ENCODE measurements at regions not wholly inside any gene's neighbourhood (a gene's known extent, or its start where the extent isn't known, plus 50 kb on each side); places are given as distances from the start of the nearest gene placed in this dataset.

GRCh38 chr3:176920766-176921160, 276.5 kb downstream of the TBL1XR1 start:
- TF ChIP-seq CTCF (IDR thresholded peaks at IDR 0.05; ENCODE audit: partially characterized antibody, unreplicated experiment) = no peak

DNA sequence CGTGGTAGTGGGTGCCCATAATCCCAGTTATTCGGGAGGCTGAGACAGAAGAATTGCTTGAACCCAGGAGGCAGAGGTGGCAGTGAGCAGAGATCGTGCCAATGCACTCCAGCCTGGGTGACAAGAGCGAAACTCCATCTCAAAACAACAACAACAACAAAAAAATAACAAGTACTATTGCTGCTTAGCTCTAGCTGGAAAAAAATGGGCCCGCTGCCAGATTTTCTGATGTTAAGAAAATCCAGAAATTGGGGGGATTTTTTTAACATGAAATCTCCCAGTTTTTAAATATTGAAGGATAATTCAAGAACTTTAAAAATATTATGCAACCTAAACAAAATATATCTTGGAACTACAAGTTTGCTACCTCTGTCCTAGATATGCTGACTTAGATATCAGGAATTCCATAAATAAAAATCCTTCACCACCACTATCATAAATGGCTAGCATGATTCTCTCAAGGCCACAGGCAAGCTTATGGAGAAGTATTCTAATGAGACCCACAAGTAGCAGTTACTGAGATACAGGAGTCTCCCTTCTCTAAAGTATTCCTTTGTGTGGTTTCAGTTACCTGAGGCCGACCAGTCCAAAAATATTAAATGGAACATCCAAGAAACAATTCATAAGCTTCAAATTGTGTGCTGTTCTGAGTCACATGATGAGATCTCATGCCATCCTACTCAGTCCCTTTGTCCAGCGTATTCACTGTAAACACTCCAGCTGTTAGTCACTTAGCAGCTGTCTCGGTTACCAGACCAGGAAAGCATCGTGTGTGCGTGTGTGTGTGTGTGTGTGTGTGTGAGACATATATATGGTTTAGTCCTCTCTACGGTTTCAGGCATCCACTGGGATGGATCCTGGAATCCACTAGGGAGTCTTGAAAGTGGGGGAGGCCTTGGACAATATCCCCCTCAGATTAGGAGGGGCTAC, 277.2 kb downstream of the TBL1XR1 start:
- peak; percentile 34 for DNase-seq
- Mint-ChIP-seq H3K36me3 (ENCODE audit: unreplicated experiment) (no peaks in the 10 kb centered on the region), H3K4me3 (ENCODE audit: unreplicated experiment) (no peak overlapping the region), H3K27me3 (ENCODE audit: unreplicated experiment) (peaks cover 5% of the 10 kb centered on the region), H3K9me3 (ENCODE audit: unreplicated experiment) (no peaks in the 10 kb centered on the region), H3K27ac (ENCODE audit: unreplicated experiment) (peak overlapping the region; percentile 74), H3K4me1 (ENCODE audit: low read depth, unreplicated experiment) (peaks cover 18% of the 10 kb centered on the region)
- no peak for TF ChIP-seq CTCF (IDR thresholded peaks at IDR 0.05; ENCODE audit: partially characterized antibody, unreplicated experiment)

More at GRCh38 chr3:176920766-176921160, 276.5 kb downstream of the TBL1XR1 start:
- H3K27me3 Mint-ChIP-seq (ENCODE audit: unreplicated experiment) = peaks cover 5% of the 10 kb centered on the region
- no peak overlapping the region for H3K27ac Mint-ChIP-seq (ENCODE audit: unreplicated experiment)
- no peak for DNase-seq
- H3K4me3 Mint-ChIP-seq (ENCODE audit: unreplicated experiment) = no peak overlapping the region
- H3K4me1 Mint-ChIP-seq (ENCODE audit: low read depth, unreplicated experiment) = peaks cover 18% of the 10 kb centered on the region
- H3K36me3 Mint-ChIP-seq (ENCODE audit: unreplicated experiment) = no peaks in the 10 kb centered on the region
- H3K9me3 Mint-ChIP-seq (ENCODE audit: unreplicated experiment) = no peaks in the 10 kb centered on the region

GRCh38 chr3:176916777-176917176, 280.5 kb downstream of the TBL1XR1 start:
- Mint-ChIP-seq H3K36me3 (ENCODE audit: unreplicated experiment) (no peaks in the 10 kb centered on the region), H3K4me1 (ENCODE audit: low read depth, unreplicated experiment) (peaks cover 20% of the 10 kb centered on the region), H3K27ac (ENCODE audit: unreplicated experiment) (no peak overlapping the region), H3K27me3 (ENCODE audit: unreplicated experiment) (peaks cover 5% of the 10 kb centered on the region), H3K9me3 (ENCODE audit: unreplicated experiment) (peaks cover 1% of the 10 kb centered on the region), H3K4me3 (ENCODE audit: unreplicated experiment) (no peak overlapping the region)
- DNase-seq = no peak
- no peak for TF ChIP-seq CTCF (IDR thresholded peaks at IDR 0.05; ENCODE audit: partially characterized antibody, unreplicated experiment)

DNA sequence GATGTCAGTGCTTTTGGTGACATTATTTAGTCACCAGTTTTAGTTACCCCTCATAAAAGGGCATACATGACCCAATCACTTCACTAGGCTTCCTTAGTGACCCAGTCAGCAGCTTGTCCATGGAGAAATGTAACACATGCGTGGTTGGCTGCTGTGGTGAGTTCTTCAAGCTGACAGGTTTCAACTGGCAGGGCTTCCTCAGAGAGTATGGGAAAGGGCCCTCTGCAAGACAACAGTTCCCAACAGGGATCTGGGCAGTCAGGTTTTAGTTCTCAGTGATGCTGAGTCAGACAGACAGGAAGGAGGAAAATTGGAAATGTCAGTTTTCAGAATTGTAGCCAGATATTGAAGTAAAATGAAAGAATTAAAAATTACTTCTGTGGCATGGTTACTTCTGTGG, 282.5 kb downstream of the TBL1XR1 start:
- Mint-ChIP-seq H3K36me3 (ENCODE audit: unreplicated experiment) (no peaks in the 10 kb centered on the region), H3K27ac (ENCODE audit: unreplicated experiment) (no peak overlapping the region), H3K9me3 (ENCODE audit: unreplicated experiment) (peaks cover 1% of the 10 kb centered on the region), H3K4me3 (ENCODE audit: unreplicated experiment) (no peak overlapping the region), H3K27me3 (ENCODE audit: unreplicated experiment) (peaks cover 2% of the 10 kb centered on the region), H3K4me1 (ENCODE audit: low read depth, unreplicated experiment) (peaks cover 18% of the 10 kb centered on the region)
- TF ChIP-seq CTCF (IDR thresholded peaks at IDR 0.05; ENCODE audit: partially characterized antibody, unreplicated experiment) = no peak
- DNase-seq = no peak

- peaks cover 1% of the 10 kb centered on the region for H3K9me3 Mint-ChIP-seq (ENCODE audit: unreplicated experiment)
- no peaks in the 10 kb centered on the region for H3K36me3 Mint-ChIP-seq (ENCODE audit: unreplicated experiment)
- H3K4me3 Mint-ChIP-seq (ENCODE audit: unreplicated experiment) = no peak overlapping the region
- no peak for DNase-seq
- H3K27me3 Mint-ChIP-seq (ENCODE audit: unreplicated experiment) = no peaks in the 10 kb centered on the region
- H3K27ac Mint-ChIP-seq (ENCODE audit: unreplicated experiment) = no peak overlapping the region
- TF ChIP-seq CTCF (IDR thresholded peaks at IDR 0.05; ENCODE audit: partially characterized antibody, unreplicated experiment) = no peak
- peaks cover 1% of the 10 kb centered on the region for H3K4me1 Mint-ChIP-seq (ENCODE audit: low read depth, unreplicated experiment)
These were observed 285.7 kb downstream of the TBL1XR1 start for GRCh38 chr3:176911579-176911978.

All from glutamatergic neuron (in vitro differentiated cells).